GM23338 (cell line): ENCODE measurements at regions not wholly inside any gene's neighbourhood (a gene's known extent, or its start where the extent isn't known, plus 50 kb on each side); places are given as distances from the start of the nearest gene placed in this dataset.

Experiments
- ATAC-seq: fragments of 200-7000 bp; cut with Tn5 transposase; 3 replicates; pipeline ENCODE4 v1.9.1; 2020
- DNase-seq: peaks from one replicate; pipeline ENCODE4 v3.0.0-alpha.2; 2015; ENCODE audit warnings: low spot score
- H2AFZ ChIP-seq: fragments of 200-600 bp; sonication (generic); 2 replicates; pipeline ENCODE4 v1.8.0; 2016; ENCODE audit warnings: antibody characterized with exemption, mild to moderate bottlenecking, moderate library complexity
- H3F3A ChIP-seq: fragments of 200-600 bp; sonication (generic); replicated peaks from 2 replicates; pipeline ENCODE4 v1.8.0; 2017; ENCODE audit warnings: antibody characterized with exemption, mixed run types, low read depth
- H3K27ac ChIP-seq: fragments of 200-600 bp; sonication (generic); 2 replicates; pipeline ENCODE4 v1.6.1; 2016; ENCODE audit warnings: low read depth
- H3K27me3 ChIP-seq: fragments of 200-600 bp; sonication (generic); 2 replicates; pipeline ENCODE4 v1.8.0; 2016; ENCODE audit warnings: mild to moderate bottlenecking, mixed run types, moderate library complexity; ENCODE audit not compliant: insufficient read depth
- H3K36me3 ChIP-seq: fragments of 200-600 bp; sonication (generic); 2 replicates; pipeline ENCODE4 v1.8.0; 2016; ENCODE audit warnings: mild to moderate bottlenecking; ENCODE audit not compliant: insufficient read depth
- H3K4me1 ChIP-seq: fragments of 200-600 bp; sonication (generic); 2 replicates; pipeline ENCODE4 v1.8.0; 2016; ENCODE audit warnings: mild to moderate bottlenecking, moderate library complexity; ENCODE audit not compliant: insufficient read depth
- H3K4me2 ChIP-seq: fragments of 200-600 bp; sonication (generic); 2 replicates; pipeline ENCODE4 v1.7.1; 2017; ENCODE audit warnings: mixed run types
- H3K4me3 ChIP-seq: fragments of 200-600 bp; sonication (generic); 2 replicates; pipeline ENCODE4 v1.6.1; 2016; ENCODE audit warnings: mixed run types
- H3K79me2 ChIP-seq: fragments of 200-600 bp; sonication (generic); replicated peaks from 2 replicates; pipeline ENCODE4 v1.8.0; 2017; ENCODE audit warnings: mild to moderate bottlenecking; ENCODE audit not compliant: insufficient read depth
- H3K9me2 ChIP-seq: fragments of 200-600 bp; sonication (generic); 2 replicates; pipeline ENCODE4 v1.8.0; 2017; ENCODE audit not compliant: insufficient read depth
- H4K20me1 ChIP-seq: fragments of 200-600 bp; sonication (generic); replicated peaks from 2 replicates; pipeline ENCODE4 v1.8.0; 2017; ENCODE audit warnings: mild to moderate bottlenecking; ENCODE audit not compliant: insufficient read depth
- H3K27ac Mint-ChIP-seq: 2 replicates; pipeline ENCODE4 v1.8.0; 2020; ENCODE audit warnings: inconsistent platforms, mild to moderate bottlenecking, moderate library complexity, mixed read lengths
- H3K27me3 Mint-ChIP-seq: 3 replicates; pipeline ENCODE4 v1.8.0; 2022; ENCODE audit warnings: low read depth, mild to moderate bottlenecking, moderate library complexity, mixed read lengths, inconsistent platforms; ENCODE audit not compliant: insufficient read depth, poor library complexity
- H3K36me3 Mint-ChIP-seq: 3 replicates; pipeline ENCODE4 v1.8.0; 2021; ENCODE audit warnings: low read depth, mild to moderate bottlenecking, inconsistent platforms, moderate library complexity, mixed read lengths
- H3K4me1 Mint-ChIP-seq: 3 replicates; pipeline ENCODE4 v1.8.0; 2020; ENCODE audit warnings: mild to moderate bottlenecking, inconsistent platforms, mixed read lengths
- H3K4me3 Mint-ChIP-seq: 3 replicates; pipeline ENCODE4 v1.8.0; 2021; ENCODE audit warnings: moderate library complexity, mild to moderate bottlenecking, inconsistent platforms, mixed read lengths
- H3K9me3 Mint-ChIP-seq: 3 replicates; pipeline ENCODE4 v1.8.0; 2020; ENCODE audit warnings: moderate library complexity, mild to moderate bottlenecking, inconsistent platforms, mixed read lengths
- CREB1 ChIP-seq: fragments of 250-450 bp; sonication (Bioruptor Pico); IDR thresholded peaks from 2 replicates; pipeline ENCODE4 v1.5.0; 2020; ENCODE audit warnings: low read depth, mild to moderate bottlenecking, moderate library complexity
- CTCF ChIP-seq, 2 experiments: fragments of 200-600 bp in 1 of 2; sonication (generic) in 1 of 2; conservative IDR thresholded peaks; 2 replicates each; pipeline versions ENCODE4 v1.5.1 to v1.6.1; 2016 to 2017; ENCODE audit warnings: antibody characterized with exemption in 2 of 2, low read depth in 2 of 2, mild to moderate bottlenecking in 2 of 2, moderate library complexity in 1 of 2
- ETS1 ChIP-seq: IDR thresholded peaks from 2 replicates; pipeline ENCODE4 v1.6.1; 2016; ENCODE audit warnings: antibody characterized with exemption
- EZH2 ChIP-seq: fragments of 200-600 bp; sonication (generic); IDR thresholded peaks from one replicate; pipeline ENCODE4 v1.8.0; 2017; ENCODE audit warnings: antibody characterized with exemption, mild to moderate bottlenecking, low read depth; ENCODE audit not compliant: unreplicated experiment
- EZH2phosphoT487 ChIP-seq: fragments of 200-600 bp; sonication (generic); IDR thresholded peaks from one replicate; pipeline ENCODE4 v1.8.1; 2018; ENCODE audit warnings: antibody characterized with exemption; ENCODE audit not compliant: unreplicated experiment
- JUNB ChIP-seq: IDR thresholded peaks from one replicate; pipeline ENCODE4 v1.6.1; 2016; ENCODE audit warnings: antibody characterized with exemption; ENCODE audit not compliant: unreplicated experiment
- POLR2AphosphoS5 ChIP-seq: IDR thresholded peaks from 2 replicates; pipeline ENCODE4 v1.6.1; 2016; ENCODE audit warnings: antibody characterized with exemption, low read depth
- STAT1 ChIP-seq: IDR thresholded peaks from one replicate; pipeline ENCODE4 v1.6.1; 2016; ENCODE audit warnings: antibody characterized with exemption; ENCODE audit not compliant: unreplicated experiment
- ZNF114 ChIP-seq: fragments of 250-450 bp; sonication (Bioruptor Pico); IDR thresholded peaks from 2 replicates; pipeline ENCODE4 v1.5.0; 2020; ENCODE audit warnings: mild to moderate bottlenecking, moderate library complexity
- ZNF331 ChIP-seq: fragments of 250-450 bp; sonication (Bioruptor Pico); IDR thresholded peaks from 2 replicates; pipeline ENCODE4 v1.5.0; 2020; ENCODE audit warnings: low read depth, mild to moderate bottlenecking, moderate library complexity
- ZNF462 ChIP-seq: fragments of 250-450 bp; sonication (Bioruptor Pico); IDR thresholded peaks from 2 replicates; pipeline ENCODE4 v1.5.0; 2020; ENCODE audit warnings: mild to moderate bottlenecking, moderate library complexity
- TF ChIP-seq, protein P1 (sequence below): IDR thresholded peaks from one replicate; pipeline ENCODE4 v1.6.1; 2018; ENCODE audit warnings: antibody characterized with exemption; ENCODE audit not compliant: unreplicated experiment

- H3K79me2 ChIP-seq: no peaks in the 10 kb centered on the region
- no peak overlapping the region for H3K4me3 ChIP-seq
- peaks cover 4% of the 10 kb centered on the region; the same call in 1 of the 2 replicates for H3K9me2 ChIP-seq
- no peak for ATAC-seq
- Mint-ChIP-seq H3K27me3 (no peaks in the 10 kb centered on the region), H3K36me3 (no peaks in the 10 kb centered on the region), H3K27ac (no peak overlapping the region), H3K4me1 (peaks cover 12% of the 10 kb centered on the region; the same call in 2 of the 3 replicates), H3K9me3 (no peaks in the 10 kb centered on the region), H3K4me3 (no peak overlapping the region)
- DNase-seq: no peak
- no peaks in the 10 kb centered on the region for H4K20me1 ChIP-seq
- H3F3A ChIP-seq: no peaks in the 10 kb centered on the region
- no peaks in the 10 kb centered on the region; the same call in 1 of the 2 replicates for H3K4me1 ChIP-seq
- TF ChIP-seq POLR2AphosphoS5: no peak
- no peak for TF ChIP-seq ZNF331 (CRISPR knock-in tag)
- no peak for TF ChIP-seq STAT1
- no peak for TF ChIP-seq ETS1
- no peak for TF ChIP-seq EZH2phosphoT487
- TF ChIP-seq, protein P1, sequence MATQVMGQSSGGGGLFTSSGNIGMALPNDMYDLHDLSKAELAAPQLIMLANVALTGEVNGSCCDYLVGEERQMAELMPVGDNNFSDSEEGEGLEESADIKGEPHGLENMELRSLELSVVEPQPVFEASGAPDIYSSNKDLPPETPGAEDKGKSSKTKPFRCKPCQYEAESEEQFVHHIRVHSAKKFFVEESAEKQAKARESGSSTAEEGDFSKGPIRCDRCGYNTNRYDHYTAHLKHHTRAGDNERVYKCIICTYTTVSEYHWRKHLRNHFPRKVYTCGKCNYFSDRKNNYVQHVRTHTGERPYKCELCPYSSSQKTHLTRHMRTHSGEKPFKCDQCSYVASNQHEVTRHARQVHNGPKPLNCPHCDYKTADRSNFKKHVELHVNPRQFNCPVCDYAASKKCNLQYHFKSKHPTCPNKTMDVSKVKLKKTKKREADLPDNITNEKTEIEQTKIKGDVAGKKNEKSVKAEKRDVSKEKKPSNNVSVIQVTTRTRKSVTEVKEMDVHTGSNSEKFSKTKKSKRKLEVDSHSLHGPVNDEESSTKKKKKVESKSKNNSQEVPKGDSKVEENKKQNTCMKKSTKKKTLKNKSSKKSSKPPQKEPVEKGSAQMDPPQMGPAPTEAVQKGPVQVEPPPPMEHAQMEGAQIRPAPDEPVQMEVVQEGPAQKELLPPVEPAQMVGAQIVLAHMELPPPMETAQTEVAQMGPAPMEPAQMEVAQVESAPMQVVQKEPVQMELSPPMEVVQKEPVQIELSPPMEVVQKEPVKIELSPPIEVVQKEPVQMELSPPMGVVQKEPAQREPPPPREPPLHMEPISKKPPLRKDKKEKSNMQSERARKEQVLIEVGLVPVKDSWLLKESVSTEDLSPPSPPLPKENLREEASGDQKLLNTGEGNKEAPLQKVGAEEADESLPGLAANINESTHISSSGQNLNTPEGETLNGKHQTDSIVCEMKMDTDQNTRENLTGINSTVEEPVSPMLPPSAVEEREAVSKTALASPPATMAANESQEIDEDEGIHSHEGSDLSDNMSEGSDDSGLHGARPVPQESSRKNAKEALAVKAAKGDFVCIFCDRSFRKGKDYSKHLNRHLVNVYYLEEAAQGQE: no peak
- TF ChIP-seq JUNB: no peak
- TF ChIP-seq EZH2: no peak
- no peak for TF ChIP-seq ZNF114 (CRISPR knock-in tag)
- no peak for TF ChIP-seq CTCF (conservative IDR thresholded peaks at IDR 0.05; ENCODE audit: low read depth in 2 of 2)
- no peak for TF ChIP-seq ZNF462 (CRISPR knock-in tag)
- TF ChIP-seq CREB1 (CRISPR knock-in tag): no peak
- H2AFZ ChIP-seq: no peak overlapping the region
- no peak overlapping the region for H3K4me2 ChIP-seq
- H3K27me3 ChIP-seq: no peaks in the 10 kb centered on the region
- no peaks in the 10 kb centered on the region for H3K36me3 ChIP-seq
- H3K27ac ChIP-seq: no peak overlapping the region
Measured at GRCh38 chr21:35189077-35189863, 140.2 kb upstream of the RUNX1 start.
